ENCODE measurements at regions not wholly inside any gene's neighbourhood (a gene's known extent, or its start where the extent isn't known, plus 50 kb on each side); places are given as distances from the start of the nearest gene placed in this dataset.
"Not testable (repeated sequence)": the region's sequence is repeated elsewhere in the genome, so short reads cannot be mapped to it uniquely, and the experiment has no call there.

DNA sequence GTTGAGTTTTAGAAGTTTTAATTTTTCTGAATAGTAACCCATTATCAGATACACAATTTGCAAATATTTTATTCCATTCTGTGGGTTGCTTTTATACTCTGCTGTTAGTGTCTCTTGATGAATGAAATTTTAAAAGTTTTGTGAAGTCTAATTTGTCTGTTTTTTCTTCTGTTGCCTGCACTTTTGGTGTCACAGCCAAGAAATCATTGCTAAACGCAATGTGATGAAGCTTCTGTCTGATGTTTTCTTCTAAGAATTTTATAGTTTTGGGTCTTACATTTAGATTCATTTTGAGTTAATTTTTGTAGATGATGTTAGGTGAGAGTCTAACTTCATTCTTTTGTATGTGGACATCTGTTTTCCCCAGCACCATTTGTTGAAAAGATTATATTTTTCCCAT lies 330.0 kb upstream of the FOXK1 start:
- H3K4me3 ChIP-seq (ENCODE audit: low read depth, low read length): no peak overlapping the region
- TF ChIP-seq, protein P1, sequence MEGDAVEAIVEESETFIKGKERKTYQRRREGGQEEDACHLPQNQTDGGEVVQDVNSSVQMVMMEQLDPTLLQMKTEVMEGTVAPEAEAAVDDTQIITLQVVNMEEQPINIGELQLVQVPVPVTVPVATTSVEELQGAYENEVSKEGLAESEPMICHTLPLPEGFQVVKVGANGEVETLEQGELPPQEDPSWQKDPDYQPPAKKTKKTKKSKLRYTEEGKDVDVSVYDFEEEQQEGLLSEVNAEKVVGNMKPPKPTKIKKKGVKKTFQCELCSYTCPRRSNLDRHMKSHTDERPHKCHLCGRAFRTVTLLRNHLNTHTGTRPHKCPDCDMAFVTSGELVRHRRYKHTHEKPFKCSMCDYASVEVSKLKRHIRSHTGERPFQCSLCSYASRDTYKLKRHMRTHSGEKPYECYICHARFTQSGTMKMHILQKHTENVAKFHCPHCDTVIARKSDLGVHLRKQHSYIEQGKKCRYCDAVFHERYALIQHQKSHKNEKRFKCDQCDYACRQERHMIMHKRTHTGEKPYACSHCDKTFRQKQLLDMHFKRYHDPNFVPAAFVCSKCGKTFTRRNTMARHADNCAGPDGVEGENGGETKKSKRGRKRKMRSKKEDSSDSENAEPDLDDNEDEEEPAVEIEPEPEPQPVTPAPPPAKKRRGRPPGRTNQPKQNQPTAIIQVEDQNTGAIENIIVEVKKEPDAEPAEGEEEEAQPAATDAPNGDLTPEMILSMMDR (IDR thresholded peaks at IDR 0.05; ENCODE audit: insufficient read depth, low read depth, low read length): no peak
- DNase-seq (ENCODE audit: low read depth): no peak

DNA sequence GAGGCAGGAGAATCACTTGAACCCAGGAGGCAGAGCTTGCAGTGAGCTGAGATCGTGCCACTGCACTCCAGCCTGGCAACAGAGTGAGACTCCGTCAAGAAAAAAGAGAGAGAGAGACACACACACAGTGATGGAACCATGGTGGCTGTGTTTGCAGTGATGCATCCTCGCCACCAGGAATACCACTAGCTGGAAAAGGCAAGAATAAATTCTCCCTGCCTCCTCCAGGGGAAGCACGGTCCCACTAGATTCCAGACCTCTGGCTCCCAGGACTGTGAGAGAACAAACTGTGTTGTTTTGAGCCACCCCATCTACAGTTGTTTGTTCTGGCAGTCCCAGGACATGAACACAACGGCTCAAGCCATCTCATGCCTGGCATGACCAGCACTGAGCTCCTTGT lies 320.3 kb upstream of the FOXK1 start:
- H3K4me3 ChIP-seq (ENCODE audit: low read depth, low read length): no peak overlapping the region
- DNase-seq (ENCODE audit: low read depth): no peak
- TF ChIP-seq, protein P1 (IDR thresholded peaks at IDR 0.05; ENCODE audit: insufficient read depth, low read depth, low read length): no peak

DNA sequence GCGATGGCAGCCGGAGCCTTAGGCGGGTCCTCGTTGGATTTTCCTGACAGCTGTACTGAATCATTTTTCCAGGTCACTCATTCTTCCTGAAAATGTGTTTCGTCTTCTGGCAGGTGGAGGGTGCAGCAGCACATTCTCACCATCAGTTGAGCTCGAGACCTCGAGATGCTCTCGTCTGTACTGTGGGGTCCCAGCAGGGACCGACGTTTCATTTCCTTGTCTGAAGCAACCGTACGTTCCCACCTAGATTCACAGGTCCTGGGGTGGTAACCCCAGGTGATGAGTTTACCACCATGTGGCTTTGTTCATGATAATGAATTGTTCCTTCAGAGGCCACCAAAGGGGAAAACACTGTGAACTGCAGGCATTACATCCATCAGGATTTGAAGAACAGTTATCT lies 298.5 kb upstream of the FOXK1 start:
- no peak overlapping the region for H3K4me3 ChIP-seq (ENCODE audit: low read depth, low read length)
- DNase-seq (ENCODE audit: low read depth): no peak
- TF ChIP-seq, protein P1 (IDR thresholded peaks at IDR 0.05; ENCODE audit: insufficient read depth, low read depth, low read length): no peak

DNA sequence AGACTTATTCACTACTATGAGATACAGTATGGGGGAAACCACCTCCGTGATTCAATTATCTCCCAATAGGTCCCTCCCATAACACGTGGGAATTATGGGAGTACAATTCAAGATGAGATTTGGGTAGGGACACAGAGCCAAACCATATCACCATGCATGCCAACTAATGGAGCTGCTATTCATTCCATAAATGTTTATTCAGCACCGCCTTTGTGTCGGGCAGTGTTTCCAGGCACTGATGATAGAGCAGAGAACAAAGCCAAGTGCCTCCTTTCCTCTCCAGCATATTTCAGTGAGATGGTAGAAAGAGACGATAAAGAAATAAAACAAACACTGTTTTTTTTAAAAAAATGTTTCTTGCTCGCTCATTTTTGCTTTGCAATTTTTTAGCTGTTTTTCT lies 295.9 kb upstream of the FOXK1 start:
- H3K4me3 ChIP-seq (ENCODE audit: low read depth, low read length): no peak overlapping the region
- TF ChIP-seq, protein P1 (IDR thresholded peaks at IDR 0.05; ENCODE audit: insufficient read depth, low read depth, low read length): no peak
- no peak for DNase-seq (ENCODE audit: low read depth)

DNA sequence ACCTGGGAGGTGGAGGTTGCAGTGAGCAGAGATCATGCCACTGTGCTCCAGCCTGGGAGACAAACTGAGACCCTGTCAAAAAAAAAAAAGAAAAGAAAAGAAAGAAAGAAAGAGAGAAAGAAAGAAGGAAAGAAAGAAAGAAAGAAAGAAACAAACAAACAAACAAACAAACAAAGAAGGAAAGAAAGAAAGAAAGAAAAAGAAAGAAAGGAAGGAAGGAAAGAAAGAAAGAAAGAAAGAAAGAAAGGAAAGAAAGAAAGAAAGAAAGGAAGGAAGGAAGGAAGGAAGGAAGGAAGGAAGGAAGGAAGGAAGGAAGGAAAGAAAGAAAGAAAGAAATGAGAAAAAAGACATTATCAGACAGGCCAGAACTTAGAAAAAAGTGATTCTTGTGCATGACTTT lies 291.0 kb upstream of the FOXK1 start:
- not testable (repeated sequence) for DNase-seq (ENCODE audit: low read depth); H3K4me3 ChIP-seq (ENCODE audit: low read depth, low read length)

DNA sequence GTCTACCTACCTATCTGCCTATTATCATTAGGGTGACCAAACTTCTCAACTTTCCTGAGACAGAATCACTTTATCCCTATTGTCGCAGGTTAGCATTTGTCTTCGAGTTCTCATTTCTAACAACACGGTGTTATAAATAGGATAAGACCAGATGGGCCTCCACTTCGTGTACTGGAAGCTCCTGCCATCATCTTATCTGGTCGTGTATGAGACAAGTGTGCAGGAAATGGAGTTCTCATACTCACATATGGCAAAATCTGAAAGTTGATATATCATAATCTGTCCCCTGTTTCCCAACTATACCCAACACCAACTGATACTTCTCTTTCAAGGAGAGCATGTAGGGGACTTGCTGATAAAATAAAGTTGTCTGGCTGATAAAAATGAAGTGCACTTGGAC lies 287.4 kb upstream of the FOXK1 start:
- TF ChIP-seq, protein P1 (IDR thresholded peaks at IDR 0.05; ENCODE audit: insufficient read depth, low read depth, low read length): no peak
- no peak for DNase-seq (ENCODE audit: low read depth)
- H3K4me3 ChIP-seq (ENCODE audit: low read depth, low read length): no peak overlapping the region

DNA sequence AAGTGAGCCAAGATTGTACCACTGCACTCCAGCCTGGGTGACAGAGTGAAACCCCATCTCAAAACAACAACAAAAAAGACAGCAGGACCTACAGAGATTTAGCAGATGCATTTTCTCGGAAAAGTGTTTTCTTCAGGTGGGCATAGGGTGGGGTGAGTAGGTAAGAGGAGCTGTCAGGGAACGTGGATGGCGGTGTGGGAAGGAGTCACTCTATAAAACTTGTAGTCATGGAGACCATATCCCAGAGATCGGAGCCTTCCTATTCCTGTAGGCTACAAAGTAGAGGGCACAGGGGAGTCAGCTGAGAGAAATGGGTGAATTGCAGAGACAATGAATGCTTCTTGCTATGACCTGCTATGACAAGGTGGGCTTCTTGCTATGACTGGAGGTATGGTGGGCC lies 283.0 kb upstream of the FOXK1 start:
- no peak overlapping the region for H3K4me3 ChIP-seq (ENCODE audit: low read depth, low read length)
- TF ChIP-seq, protein P1 (IDR thresholded peaks at IDR 0.05; ENCODE audit: insufficient read depth, low read depth, low read length): no peak

More for the DNA sequence above, 283.0 kb upstream of the FOXK1 start:
- DNase-seq (ENCODE audit: low read depth): no peak
